NCI-H128 (cell line): ENCODE measurements at regions not wholly inside any gene's neighbourhood (a gene's known extent, or its start where the extent isn't known, plus 50 kb on each side); places are given as distances from the start of the nearest gene placed in this dataset.
"Not testable (repeated sequence)": the region's sequence is repeated elsewhere in the genome, so short reads cannot be mapped to it uniquely, and the experiment has no call there.

Experiments used
- DNase-seq: peaks from one replicate; lab custom pipeline; 2025; ENCODE audit not compliant: unreplicated experiment; lab: John Stamatoyannopoulos, UW

GRCh38 chr15:62625429-62626033, 417.0 kb upstream of the TPM1 start:
- no peak for DNase-seq

DNA sequence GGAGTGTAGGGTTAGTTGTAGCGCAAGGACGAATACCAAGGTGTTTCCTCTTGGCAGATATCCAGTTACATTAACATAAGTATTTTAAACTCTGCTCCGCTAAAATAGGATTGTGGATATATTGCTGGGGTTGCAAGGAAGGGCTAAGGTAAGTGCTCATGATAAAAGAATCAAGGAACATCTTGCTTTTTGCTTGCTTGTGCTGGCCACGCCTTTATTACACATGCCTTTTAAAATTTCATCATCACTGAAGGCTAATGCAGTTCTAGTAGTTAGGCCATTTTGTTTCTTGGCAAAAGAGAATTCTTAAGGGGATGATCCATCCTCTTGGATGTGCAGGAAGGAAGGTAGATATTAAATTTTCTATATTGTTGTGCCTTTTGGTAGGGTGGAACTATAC, 415.6 kb upstream of the TPM1 start:
- no peak for DNase-seq

GRCh38 chr15:62631076-62631724, 411.3 kb upstream of the TPM1 start:
- DNase-seq, result no peak

DNA sequence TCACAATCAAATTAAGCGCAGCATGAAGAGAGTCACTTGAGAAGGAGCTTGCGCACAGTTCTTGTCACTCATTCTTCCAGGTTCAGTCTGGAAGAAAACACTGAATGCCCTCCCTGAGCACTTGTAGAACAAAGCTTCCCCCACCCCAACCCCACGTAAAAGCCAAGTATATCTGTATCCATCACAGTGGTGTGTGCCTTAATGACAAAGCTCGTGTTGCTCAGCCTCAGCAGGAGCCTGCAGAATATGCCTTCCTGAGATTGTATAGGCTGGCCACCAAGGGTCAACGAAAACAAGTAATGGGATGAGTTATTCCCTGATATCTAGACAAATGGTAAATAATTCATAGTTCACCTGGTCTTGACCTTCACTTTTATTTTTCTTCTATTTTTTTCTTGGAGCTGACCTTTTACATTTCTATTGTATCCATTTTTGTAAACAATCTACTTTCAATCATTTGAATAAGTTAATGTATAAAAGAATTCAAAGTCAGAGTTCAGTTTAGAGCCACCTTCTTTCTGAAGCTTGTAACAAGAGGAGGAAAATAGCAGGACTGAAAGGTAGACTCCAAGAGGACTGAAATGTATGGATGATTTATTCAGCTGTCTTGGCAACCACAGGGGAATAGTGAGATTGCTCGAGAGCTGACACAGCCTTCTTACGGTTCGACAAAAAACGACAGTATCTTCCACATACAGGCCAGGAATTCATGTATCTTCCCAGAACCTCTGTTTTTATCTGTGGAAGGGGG, 405.5 kb upstream of the TPM1 start:
- no peak for DNase-seq

DNA sequence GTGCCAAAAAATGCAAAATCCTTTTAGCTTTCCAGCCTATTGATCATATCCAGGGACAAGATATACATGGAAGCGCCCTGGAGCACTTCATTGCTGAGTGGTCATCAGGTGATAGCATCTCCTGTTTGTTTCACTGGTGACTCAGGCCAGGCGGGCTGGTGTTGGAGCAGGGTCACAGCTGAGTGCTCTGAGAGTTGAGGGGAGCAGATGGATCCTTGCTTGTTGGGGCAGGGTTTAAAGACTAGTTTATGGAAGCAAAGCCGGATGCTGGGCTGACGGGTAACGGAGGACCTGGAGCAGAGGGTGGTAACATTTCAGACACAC, 405.0 kb upstream of the TPM1 start:
- no peak for DNase-seq

- no peak for DNase-seq
These were observed 404.5 kb upstream of the TPM1 start for GRCh38 chr15:62637950-62638619.

DNA sequence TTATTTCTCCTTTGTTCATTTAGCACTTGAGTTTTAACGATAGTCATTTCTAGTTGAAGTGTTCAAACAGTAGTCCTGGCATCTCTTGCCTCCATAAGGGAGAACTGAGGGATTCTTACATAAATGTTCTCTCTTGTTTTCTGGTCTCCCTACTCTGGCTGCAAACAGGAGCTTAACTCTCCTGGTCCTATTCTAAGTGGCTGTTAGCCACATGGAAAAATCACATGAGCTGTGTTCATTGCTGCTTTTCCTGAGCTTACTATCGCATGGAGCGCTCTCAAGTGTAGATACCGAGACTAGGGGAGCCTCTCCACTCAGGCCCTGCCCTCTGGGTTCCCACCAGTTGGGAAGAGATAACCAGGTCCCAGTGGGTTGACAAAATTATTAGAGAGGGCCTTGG, 403.1 kb upstream of the TPM1 start:
- DNase-seq, result no peak

DNA sequence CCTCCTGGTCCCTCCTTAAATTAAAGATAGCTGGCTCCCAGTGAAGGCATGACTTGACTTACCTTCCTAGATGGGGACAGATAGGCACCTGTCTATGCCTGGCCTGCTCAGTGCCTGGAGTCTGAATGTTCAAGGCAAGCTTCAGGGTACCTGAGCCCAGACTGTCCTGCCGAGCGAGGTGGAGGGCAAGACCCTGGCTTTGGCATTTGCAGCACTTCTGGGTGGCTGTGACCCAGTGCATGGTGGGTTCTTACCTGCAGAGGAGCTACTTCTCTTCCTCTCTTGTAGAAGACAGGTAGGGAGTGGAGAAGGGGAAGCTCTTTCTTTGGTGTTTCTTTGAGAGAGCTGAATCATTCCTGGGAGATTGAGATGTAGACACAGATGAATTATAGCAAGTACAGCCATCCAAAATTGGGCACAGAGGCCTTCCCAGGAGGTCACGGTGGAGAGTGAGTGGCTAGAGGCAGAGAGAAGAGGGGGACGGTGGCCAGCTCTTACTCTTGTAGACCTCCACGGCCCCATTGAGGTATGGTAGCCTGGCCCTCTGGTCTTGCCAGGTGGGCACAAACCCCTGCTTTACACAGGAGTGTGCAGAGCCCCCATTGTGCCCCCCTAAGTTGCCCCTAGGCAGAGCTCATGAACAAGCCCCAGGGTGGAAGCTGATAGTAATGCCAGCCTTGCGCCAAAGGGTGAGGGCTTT, 402.5 kb upstream of the TPM1 start:
- DNase-seq, result no peak

DNA sequence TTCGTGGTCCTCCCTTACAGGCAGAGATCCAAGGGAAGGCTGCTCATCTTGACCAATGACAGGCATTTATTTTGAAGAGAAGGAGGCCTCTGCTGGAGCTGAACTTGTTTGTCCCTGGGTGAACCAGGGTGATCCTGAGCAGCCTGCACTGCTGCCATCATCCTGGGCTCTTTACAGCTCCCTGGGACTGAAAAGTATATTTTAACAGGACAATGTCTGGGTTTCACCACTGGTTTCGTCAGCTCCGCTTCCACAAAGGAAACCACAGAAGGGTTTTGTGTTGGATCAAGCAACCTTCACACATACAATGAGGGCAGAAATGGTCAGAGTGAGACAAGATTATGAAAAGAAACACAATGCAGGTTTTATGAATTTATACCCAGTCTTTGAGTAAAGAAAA, 400.7 kb upstream of the TPM1 start:
- DNase-seq, result no peak

DNA sequence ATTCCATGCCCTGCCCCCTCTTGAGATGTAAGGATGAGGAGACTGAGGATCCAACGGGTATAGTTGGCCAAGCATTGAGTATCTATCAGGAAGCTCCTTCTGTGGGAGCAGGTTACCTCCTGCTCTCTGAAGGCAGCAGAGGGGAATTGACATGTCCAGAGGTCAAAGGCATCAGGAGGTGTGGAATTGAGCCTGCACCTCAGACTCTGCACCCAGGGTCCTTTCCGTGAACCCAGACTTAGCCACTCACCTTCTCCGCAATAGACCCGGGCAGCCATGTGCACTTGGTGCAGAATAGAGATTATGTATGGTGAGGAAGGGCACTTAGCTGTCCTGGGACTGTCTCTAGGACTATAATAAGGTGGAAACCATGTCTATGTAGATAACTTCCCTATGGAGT, 399.0 kb upstream of the TPM1 start:
- DNase-seq, result no peak

DNA sequence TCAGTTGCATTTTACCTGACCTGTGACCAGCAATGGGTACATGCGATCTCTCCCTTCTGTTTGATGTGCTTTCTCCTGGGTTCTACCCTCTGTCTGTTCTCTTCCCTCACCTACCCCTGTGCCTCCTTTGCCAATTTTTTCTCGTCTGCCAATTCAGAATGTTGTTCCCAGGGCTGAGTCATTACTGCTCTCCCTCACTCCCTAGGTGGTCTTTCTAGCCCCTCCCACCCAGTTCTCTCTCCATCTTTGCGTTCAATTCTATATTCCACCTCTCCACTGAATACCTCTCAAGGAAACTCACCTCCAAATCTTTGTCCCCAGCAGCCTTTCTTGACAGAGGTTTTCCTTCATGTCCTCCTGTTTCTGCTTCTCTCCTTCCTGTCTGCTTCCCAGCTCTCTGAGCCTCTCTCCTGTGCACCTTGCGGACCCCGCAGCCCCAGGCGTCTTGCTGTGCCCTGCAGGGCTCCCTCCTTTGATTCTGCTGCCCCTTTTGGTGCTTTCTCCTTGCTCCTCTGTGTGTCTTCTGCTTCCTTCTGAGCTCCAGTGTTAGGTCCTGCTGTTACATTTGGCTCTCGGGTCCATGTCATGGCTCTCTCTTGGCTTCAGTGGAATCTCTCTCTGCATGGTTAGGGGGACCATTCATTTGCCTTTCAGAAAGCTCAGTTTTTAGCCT, 398.2 kb upstream of the TPM1 start:
- no peak for DNase-seq

GRCh38 chr15:62644889-62645742, 397.4 kb upstream of the TPM1 start:
- DNase-seq, result no peak

DNA sequence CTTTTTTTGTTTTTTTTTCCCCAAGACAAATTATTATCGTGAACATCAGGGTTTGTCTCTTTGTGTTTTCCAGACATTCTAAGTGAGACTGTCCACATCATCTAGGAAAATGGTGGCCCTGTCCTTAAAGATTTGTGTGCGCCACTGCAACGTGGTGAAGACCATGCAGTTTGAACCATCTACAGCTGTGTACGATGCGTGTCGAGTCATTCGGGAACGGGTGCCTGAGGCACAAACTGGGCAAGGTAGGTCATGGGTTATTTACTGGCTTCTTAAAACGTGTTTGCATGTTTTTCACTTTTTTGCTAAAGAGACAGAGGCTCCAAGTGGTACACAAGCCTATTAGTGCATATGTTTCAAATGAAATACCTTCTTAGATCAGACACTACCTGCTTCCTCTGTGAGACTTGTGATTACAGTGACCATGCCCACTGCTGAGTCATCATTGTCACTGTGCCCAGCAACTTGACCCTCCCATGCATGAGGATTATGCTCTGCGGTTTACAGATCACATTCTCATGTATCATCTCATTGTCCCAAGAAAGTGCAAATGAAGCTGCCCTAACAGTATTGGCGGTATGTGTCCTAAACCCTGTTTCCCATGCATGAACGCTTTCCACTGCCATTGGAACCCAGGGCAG, 395.2 kb upstream of the TPM1 start:
- DNase-seq, result no peak

DNA sequence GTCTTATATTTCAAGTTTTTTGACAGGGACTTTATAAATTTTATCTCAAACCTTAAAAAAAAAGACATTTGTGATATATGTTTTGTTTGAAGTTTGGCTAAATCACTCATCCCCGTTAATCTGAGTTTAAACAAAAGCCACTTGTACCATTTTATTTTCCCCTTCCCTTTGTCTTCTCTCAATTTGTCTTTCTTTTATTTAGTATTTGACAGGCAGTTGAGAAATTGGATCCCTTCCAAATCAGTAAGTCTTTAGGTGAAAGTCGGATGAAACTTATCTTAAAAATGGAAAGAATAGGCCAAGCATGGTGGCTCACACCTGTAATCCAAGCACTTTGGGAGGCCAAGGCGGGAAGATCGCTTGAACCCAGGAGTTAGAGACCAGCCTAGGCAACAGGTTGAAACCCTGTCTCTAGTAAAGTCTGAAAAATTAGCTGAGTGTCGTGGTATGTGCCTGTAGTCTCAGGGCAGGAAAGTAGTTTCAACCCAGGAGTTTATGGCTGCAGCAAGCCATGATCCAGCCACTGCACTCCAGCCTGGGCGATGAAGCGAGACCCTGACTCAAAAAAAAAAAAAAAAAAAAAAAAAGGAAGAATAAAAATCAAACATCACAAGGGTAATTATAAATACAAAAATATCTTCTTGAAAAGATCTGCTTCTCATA, 394.6 kb upstream of the TPM1 start:
- DNase-seq, result no peak

- DNase-seq, result no peak
These were observed 393.6 kb upstream of the TPM1 start for GRCh38 chr15:62648954-62649353.

GRCh38 chr15:62649793-62650420, 392.6 kb upstream of the TPM1 start:
- no peak for DNase-seq

DNA sequence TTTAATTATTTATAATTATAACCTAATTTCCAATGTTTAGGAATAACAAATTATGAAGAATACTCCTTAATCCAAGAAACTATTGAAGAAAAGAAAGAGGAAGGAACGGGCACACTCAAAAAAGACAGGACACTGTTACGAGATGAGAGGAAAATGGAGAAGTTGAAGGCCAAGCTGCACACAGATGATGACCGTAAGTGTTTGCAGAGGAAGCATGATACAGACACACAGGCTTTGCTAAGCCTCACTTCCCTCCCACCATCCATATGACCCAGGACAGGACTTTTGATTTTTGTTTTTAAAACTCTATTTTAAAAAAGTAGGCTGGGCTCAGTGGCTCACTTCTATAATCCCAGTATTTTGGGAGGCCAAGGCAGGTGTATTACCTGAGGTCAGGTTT, 389.4 kb upstream of the TPM1 start:
- no peak for DNase-seq

DNA sequence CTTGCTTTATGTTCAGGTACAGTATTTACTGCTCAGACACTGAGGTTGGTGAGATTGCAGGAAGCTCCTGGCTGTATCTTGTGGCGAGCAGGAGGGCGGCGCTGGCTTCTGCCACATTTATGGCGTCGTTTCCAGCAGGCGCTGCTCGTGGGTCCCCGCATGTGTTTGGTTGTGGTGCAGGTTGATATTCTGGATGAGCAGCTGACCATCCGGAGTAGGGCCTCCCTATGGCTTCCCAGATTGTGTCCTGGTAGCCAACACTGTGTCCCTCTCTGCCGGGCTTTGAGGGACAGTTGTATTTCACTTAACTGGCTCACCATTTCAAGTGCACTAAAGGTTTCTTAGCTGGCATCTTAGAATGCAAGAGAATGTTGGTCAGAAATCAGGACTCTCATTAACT, 386.5 kb upstream of the TPM1 start:
- no peak for DNase-seq

DNA sequence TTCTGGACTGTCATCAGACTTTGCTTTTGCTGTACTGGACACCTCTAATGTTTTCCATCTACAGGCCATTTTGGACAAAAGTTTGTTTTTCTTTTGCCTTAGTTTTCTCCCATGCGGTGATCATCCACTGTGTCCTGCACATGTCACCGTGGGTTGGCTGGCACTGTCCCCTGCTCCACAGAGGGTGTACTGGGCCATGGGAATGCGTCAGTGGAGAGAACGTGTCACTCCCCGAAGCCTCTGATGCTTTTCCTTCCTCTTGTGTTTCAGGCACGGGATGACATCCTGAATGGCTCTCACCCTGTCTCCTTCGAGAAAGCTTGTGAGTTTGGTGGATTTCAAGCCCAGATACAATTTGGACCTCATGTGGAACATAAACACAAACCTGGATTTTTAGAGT, 385.0 kb upstream of the TPM1 start:
- DNase-seq, result not testable (repeated sequence)
